HCT116 (cell line): ENCODE measurements at regions not wholly inside any gene's neighbourhood (a gene's known extent, or its start where the extent isn't known, plus 50 kb on each side); places are given as distances from the start of the nearest gene placed in this dataset.

ENCODE experiments used
- ATAC-seq: fragments of 200-7000 bp; cut with Tn5 transposase; 2 replicates; pipeline ENCODE4 v1.9.1; 2020; ENCODE audit warnings: mild to moderate bottlenecking, moderate library complexity
- BruUV-seq: library from RNA; stranded (reverse); fragments of 400-500 nt; replicated peaks from 2 replicates; lab custom pipeline; 2021; lab: Mats Ljungman, UMichigan
- CTCF ChIA-PET: fragments of 300-600 bp; sonication (Branson Sonifier 250); formaldehyde crosslinking; loops from one replicate; lab custom pipeline; 2021; ENCODE audit warnings: antibody characterized with exemption; lab: Charles Lee
- POLR2A ChIA-PET: fragments of 300-600, 350-600 bp; sonication (Branson Sonifier 250); formaldehyde crosslinking; loops from one replicate; lab custom pipeline; 2021; ENCODE audit warnings: antibody characterized with exemption; lab: Charles Lee
- RAD21 ChIA-PET, 2 experiments: fragments of 300-600 bp; sonication (Branson Sonifier 250); formaldehyde crosslinking; loops; one replicate each; lab custom pipeline; 2023; ENCODE audit warnings: low total read pairs in 2 of 2; ENCODE audit not compliant: uncharacterized antibody in 2 of 2, unreplicated experiment in 2 of 2, low non-redundant PET in 1 of 2; lab: Charles Lee
- DNase-seq: peaks from one replicate; pipeline ENCODE4 v3.0.0-alpha.2; 2010; ENCODE audit warnings: low read depth, low spot score
- H2AFZ ChIP-seq: fragments of 200-600 bp; shearing (Covaris generic), sonication (generic); 2 replicates; pipeline ENCODE4 v1.6.1; 2017; ENCODE audit warnings: low read depth, mixed run types, mixed read lengths, antibody characterized with exemption, low read length; ENCODE audit not compliant: poor library complexity, severe bottlenecking
- H3K27ac ChIP-seq: 2 replicates; pipeline ENCODE4 v1.5.1; 2012; ENCODE audit warnings: low read depth, low read length
- H3K27me3 ChIP-seq: fragments of 200-600 bp; sonication (generic); 2 replicates; pipeline ENCODE4 v1.6.1; 2016; ENCODE audit warnings: mixed run types, low read length, mixed read lengths; ENCODE audit not compliant: insufficient read depth
- H3K36me3 ChIP-seq, 2 experiments: fragments of 200-500 bp in 1 of 2; fragments of 200-600 bp in 1 of 2; sonication (Bioruptor generic) in 1 of 2; sonication (generic) in 1 of 2; 2 replicates each; pipeline versions ENCODE4 v1.5.1 to v1.6.1; 2014 to 2016; ENCODE audit warnings: low read length in 2 of 2, inconsistent platforms in 1 of 2, mixed read lengths in 1 of 2, mixed run types in 1 of 2; ENCODE audit not compliant: insufficient read depth in 2 of 2, control insufficient read depth in 1 of 2
- H3K4me1 ChIP-seq, 2 experiments: fragments of 200-600 bp in 1 of 2; sonication (generic) in 1 of 2; 2 replicates each; pipeline versions ENCODE4 v1.5.1 to v1.6.1; 2012 to 2017; ENCODE audit warnings: low read length in 2 of 2, inconsistent platforms in 1 of 2, mild to moderate bottlenecking in 1 of 2, mixed read lengths in 1 of 2, mixed run types in 1 of 2, moderate library complexity in 1 of 2; ENCODE audit not compliant: insufficient read depth in 2 of 2, control insufficient read depth in 1 of 2
- H3K4me2 ChIP-seq: fragments of 200-600 bp; sonication (generic); 2 replicates; pipeline ENCODE4 v1.6.1; 2017; ENCODE audit warnings: mixed run types, low read length, mixed read lengths
- H3K4me3 ChIP-seq, 2 experiments: fragments of 200-600 bp in 1 of 2; sonication (generic) in 1 of 2; replicated peaks in 1 of 2; 2 replicates each; pipeline ENCODE4 v1.5.1; 2011 to 2016; ENCODE audit warnings: low read length in 2 of 2, control low read depth in 1 of 2, low read depth in 1 of 2, mild to moderate bottlenecking in 1 of 2, mixed read lengths in 1 of 2, mixed run types in 1 of 2
- H3K79me2 ChIP-seq: fragments of 200-600 bp; sonication (generic); 2 replicates; pipeline ENCODE4 v1.6.1; 2017; ENCODE audit warnings: mild to moderate bottlenecking, mixed run types, low read length, moderate library complexity, mixed read lengths; ENCODE audit not compliant: insufficient read depth
- H3K9ac ChIP-seq: fragments of 200-600 bp; sonication (generic); 2 replicates; pipeline ENCODE4 v1.6.1; 2016; ENCODE audit warnings: low read length, mixed read lengths
- H3K9me2 ChIP-seq: fragments of 200-600 bp; sonication (generic), shearing (Covaris generic); 2 replicates; pipeline ENCODE4 v1.6.1; 2017; ENCODE audit warnings: mixed run types, mild to moderate bottlenecking, moderate library complexity; ENCODE audit not compliant: insufficient read depth
- H3K9me3 ChIP-seq, 2 experiments: fragments of 200-500 bp in 1 of 2; fragments of 200-600 bp in 1 of 2; sonication (Bioruptor generic) in 1 of 2; sonication (generic) in 1 of 2; 2 replicates each; pipeline ENCODE4 v1.6.1; 2014 to 2017; ENCODE audit warnings: low read length in 2 of 2, mixed read lengths in 2 of 2, inconsistent platforms in 1 of 2, low read depth in 1 of 2, mild to moderate bottlenecking in 1 of 2, mixed run types in 1 of 2, moderate library complexity in 1 of 2; ENCODE audit not compliant: control insufficient read depth in 1 of 2, insufficient read depth in 1 of 2
- H4K20me1 ChIP-seq: fragments of 200-600 bp; sonication (generic), shearing (Covaris generic); 2 replicates; pipeline ENCODE4 v1.6.1; 2017; ENCODE audit warnings: mixed run types, mild to moderate bottlenecking, moderate library complexity; ENCODE audit not compliant: insufficient read depth
- CEBPB ChIP-seq: IDR thresholded peaks from 2 replicates; pipeline ENCODE4 v1.6.1; 2012; ENCODE audit warnings: low read depth
- CTCF ChIP-seq, 3 experiments: fragments of 200-600 bp in 1 of 3; sonication (generic) in 1 of 3; IDR thresholded peaks in 2 of 3; conservative IDR thresholded peaks in 1 of 3; 2 replicates each; pipeline ENCODE4 v1.5.1; 2012 to 2017; ENCODE audit warnings: low read depth in 2 of 3, low read length in 2 of 3, antibody characterized with exemption in 1 of 3, borderline replicate concordance in 1 of 3, control low read depth in 1 of 3, mild to moderate bottlenecking in 1 of 3, mixed read lengths in 1 of 3, mixed run types in 1 of 3, moderate library complexity in 1 of 3; ENCODE audit not compliant: insufficient read depth in 1 of 3
- ELF1 ChIP-seq: IDR thresholded peaks from 2 replicates; pipeline ENCODE4 v1.6.1; 2012; ENCODE audit warnings: low read depth, borderline replicate concordance
- EZH2phosphoT487 ChIP-seq: fragments of 200-600 bp; IDR thresholded peaks from 2 replicates; pipeline ENCODE4 v1.6.1; 2018; ENCODE audit warnings: antibody characterized with exemption, borderline replicate concordance
- SRF ChIP-seq: IDR thresholded peaks from 2 replicates; pipeline ENCODE4 v1.6.1; 2012; ENCODE audit warnings: low read depth
- TCF7L2 ChIP-seq: IDR thresholded peaks from 2 replicates; pipeline ENCODE4 v1.7.0; 2011; ENCODE audit warnings: borderline replicate concordance, inconsistent platforms; ENCODE audit not compliant: insufficient read depth, insufficient read length; ENCODE audit errors: extremely low read depth
- ZNF274 ChIP-seq: fragments of 200-500 bp; sonication (Bioruptor generic); IDR thresholded peaks from 2 replicates; pipeline ENCODE4 v1.6.1; 2014; ENCODE audit warnings: mild to moderate bottlenecking, low read depth, low read length, inconsistent platforms
- intact Hi-C: fragments of 100-400 bp; cut with micrococcal nuclease; formaldehyde crosslinking; loops from 2 replicates; pipeline ENCODE4 v1.10.0; 2022
- TF ChIP-seq, protein P1 (sequence below): IDR thresholded peaks from 2 replicates; pipeline ENCODE4 v1.6.1; 2012
- TF ChIP-seq, protein P2 (sequence below): IDR thresholded peaks from 2 replicates; pipeline ENCODE4 v1.6.1; 2012; ENCODE audit warnings: low read depth

DNA sequence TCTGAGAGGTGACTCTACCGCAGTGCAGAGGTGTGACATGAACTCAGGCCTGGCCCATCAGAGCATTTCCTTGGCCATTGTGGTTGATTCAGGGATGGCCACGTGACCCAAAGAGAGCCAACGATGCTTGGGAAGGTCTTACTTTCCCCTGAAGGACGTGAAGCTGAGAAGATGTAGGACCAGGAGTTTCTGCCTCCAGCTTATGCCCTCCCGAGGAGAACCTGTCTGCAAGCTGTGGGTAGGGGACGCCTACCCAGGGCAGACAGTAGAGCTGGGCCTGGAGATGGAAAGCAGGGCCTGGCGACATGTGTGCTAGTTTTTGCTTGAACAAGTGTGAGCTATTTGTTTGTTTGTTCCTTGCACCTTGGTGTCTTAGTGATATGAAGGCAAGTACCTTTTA is 89.4 kb downstream of the RPLP1 start:
- no peak overlapping the region for H3K4me3 ChIP-seq
- intact Hi-C loops, result no loop called here
- H2AFZ ChIP-seq, result no peak overlapping the region
- 0 out of 2 replicates have a peak, but pooled peaks cover 2% of the 10 kb centered on the region for H3K27me3 ChIP-seq
- no peaks in the 10 kb centered on the region for H3K9me3 ChIP-seq
- H3K9ac ChIP-seq, result no peak overlapping the region
- ATAC-seq, result no peak
- no peak for DNase-seq
- RAD21 ChIA-PET, result no interaction called here
- H3K79me2 ChIP-seq, result no peaks in the 10 kb centered on the region
- TF ChIP-seq ELF1 (no peak), SRF (no peak), TCF7L2 (no peak), ZNF274 (no peak), CEBPB (no peak), CTCF (IDR thresholded peaks at IDR 0.05 in 2 of 3, conservative IDR thresholded peaks at IDR 0.05 in 1 of 3; ENCODE audit: borderline replicate concordance in 1 of 3, insufficient read depth in 1 of 3, low read depth in 2 of 3, low read length in 2 of 3) (no peak), EZH2phosphoT487 (no peak)
- TF ChIP-seq, protein P1, sequence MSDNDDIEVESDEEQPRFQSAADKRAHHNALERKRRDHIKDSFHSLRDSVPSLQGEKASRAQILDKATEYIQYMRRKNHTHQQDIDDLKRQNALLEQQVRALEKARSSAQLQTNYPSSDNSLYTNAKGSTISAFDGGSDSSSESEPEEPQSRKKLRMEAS, result no peak
- TF ChIP-seq, protein P2, sequence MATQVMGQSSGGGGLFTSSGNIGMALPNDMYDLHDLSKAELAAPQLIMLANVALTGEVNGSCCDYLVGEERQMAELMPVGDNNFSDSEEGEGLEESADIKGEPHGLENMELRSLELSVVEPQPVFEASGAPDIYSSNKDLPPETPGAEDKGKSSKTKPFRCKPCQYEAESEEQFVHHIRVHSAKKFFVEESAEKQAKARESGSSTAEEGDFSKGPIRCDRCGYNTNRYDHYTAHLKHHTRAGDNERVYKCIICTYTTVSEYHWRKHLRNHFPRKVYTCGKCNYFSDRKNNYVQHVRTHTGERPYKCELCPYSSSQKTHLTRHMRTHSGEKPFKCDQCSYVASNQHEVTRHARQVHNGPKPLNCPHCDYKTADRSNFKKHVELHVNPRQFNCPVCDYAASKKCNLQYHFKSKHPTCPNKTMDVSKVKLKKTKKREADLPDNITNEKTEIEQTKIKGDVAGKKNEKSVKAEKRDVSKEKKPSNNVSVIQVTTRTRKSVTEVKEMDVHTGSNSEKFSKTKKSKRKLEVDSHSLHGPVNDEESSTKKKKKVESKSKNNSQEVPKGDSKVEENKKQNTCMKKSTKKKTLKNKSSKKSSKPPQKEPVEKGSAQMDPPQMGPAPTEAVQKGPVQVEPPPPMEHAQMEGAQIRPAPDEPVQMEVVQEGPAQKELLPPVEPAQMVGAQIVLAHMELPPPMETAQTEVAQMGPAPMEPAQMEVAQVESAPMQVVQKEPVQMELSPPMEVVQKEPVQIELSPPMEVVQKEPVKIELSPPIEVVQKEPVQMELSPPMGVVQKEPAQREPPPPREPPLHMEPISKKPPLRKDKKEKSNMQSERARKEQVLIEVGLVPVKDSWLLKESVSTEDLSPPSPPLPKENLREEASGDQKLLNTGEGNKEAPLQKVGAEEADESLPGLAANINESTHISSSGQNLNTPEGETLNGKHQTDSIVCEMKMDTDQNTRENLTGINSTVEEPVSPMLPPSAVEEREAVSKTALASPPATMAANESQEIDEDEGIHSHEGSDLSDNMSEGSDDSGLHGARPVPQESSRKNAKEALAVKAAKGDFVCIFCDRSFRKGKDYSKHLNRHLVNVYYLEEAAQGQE, result no peak
- no peaks in the 10 kb centered on the region for H3K36me3 ChIP-seq
- H3K4me1 ChIP-seq, result no peaks in the 10 kb centered on the region
- BruUV-seq, result no TSS peak
- POLR2A ChIA-PET, result no interaction called here
- CTCF ChIA-PET, result no interaction called here
- H3K9me2 ChIP-seq, result no peaks in the 10 kb centered on the region
- no peak overlapping the region for H3K4me2 ChIP-seq
- H3K27ac ChIP-seq, result no peak overlapping the region
- H4K20me1 ChIP-seq, result no peaks in the 10 kb centered on the region
